ENCODE measurements at regions not wholly inside any gene's neighbourhood (a gene's known extent, or its start where the extent isn't known, plus 50 kb on each side); places are given as distances from the start of the nearest gene placed in this dataset.

GRCh38 chr6:74145931-74146330 lies 449.9 kb downstream of the CD109 start:
- DNase-seq: no peak

DNA sequence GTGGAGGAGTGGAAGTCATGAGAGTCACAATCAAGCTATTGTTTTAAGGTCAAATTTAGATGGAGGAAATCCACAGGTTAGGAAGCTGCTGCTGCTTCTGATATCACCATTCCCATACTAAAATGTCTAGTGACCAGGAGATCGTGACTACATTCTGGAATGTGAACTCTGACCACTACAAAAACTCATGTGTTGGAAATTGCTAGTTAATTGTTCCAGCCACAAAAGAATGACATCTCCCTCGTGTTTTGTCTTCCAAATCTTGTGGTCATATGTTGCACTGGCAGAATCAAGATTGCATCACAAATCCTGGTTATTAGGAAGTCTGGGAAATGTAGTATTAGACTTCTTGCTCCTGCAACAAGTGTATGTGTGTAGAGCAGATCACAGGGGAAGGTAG lies 441.9 kb downstream of the CD109 start:
- DNase-seq: no peak

GRCh38 chr6:74134327-74134726 lies 438.3 kb downstream of the CD109 start:
- DNase-seq: no peak

DNA sequence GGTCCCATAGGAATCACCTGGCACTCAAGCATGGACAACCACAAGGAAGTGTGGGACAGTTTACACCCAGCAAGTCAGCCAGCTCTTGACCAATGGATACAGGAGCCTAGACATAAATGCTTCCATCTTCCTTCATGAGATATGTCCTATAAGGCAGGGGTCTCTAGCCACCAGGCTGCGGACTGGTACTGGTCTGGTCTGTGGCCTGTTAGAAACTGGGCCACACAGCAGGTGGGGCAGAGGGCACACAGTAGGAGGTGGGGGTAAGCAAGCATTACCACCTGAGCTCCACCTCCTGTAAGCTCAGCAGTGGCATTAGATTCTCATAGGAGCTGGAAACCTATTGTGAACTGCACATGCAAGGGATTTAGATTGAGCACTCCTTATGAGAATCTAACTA lies 437.1 kb downstream of the CD109 start:
- no peak for DNase-seq

DNA sequence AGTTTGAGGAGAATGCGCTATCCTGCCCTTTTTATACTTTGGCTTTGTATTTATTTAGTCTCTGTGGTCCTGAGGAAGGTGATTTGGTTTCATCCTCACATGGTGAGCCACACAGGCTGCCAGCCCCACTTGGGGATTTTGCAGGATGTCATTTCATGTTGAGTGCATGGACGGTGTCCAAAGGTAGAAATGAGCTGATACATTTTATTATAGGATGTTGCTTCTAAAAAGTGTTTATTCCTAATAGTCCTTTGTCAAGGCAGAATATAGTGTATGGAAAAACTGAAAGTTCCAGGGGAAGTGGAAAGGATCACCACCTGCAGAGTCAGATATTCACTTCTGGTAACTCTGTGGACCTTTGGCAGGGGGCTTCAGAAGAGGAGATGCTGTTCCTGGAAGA lies 434.6 kb downstream of the CD109 start:
- no peak for DNase-seq

- DNase-seq: no peak
These were observed 432.5 kb downstream of the CD109 start for GRCh38 chr6:74128536-74128935.

DNA sequence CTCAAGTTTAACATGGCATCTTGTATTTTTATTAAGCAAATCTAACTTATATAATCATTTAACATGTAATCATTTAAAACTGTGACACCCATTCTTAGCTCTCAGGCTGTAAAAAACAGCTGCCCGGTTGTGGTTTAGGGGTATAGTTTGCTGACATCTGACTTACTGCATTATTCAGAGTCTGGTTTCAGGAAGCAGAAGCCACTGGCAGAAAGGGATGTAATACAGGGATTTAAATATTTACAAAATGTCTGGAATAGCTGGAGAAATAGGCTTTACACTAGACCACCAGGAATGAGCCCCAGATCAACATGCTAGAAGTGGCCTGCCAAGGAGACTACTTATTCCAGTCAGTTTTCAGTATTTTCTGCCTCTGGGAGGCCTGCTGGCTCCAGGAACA lies 421.1 kb downstream of the CD109 start:
- no peak for DNase-seq

DNA sequence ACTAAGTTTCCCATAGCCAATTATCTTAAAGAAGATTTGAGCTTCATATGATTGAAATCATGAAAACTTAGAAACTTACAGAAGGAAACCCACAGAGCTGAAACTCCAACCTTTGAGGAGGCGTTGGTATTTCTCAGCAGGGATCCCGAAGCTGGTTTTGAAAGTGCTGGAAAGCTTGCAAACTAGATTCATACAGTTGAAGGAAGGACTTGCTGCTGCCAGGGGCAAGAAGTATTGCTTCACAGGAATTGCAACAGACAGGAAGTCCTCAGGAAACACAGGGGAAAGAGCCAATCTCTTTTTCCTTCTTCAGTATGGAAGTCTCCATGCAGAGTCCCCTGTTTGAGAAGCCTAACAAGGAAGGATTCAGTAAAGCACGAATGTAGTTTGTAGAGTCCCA lies 419.7 kb downstream of the CD109 start:
- no peak for DNase-seq

GRCh38 chr6:74114428-74114827 lies 418.4 kb downstream of the CD109 start:
- DNase-seq: no peak

DNA sequence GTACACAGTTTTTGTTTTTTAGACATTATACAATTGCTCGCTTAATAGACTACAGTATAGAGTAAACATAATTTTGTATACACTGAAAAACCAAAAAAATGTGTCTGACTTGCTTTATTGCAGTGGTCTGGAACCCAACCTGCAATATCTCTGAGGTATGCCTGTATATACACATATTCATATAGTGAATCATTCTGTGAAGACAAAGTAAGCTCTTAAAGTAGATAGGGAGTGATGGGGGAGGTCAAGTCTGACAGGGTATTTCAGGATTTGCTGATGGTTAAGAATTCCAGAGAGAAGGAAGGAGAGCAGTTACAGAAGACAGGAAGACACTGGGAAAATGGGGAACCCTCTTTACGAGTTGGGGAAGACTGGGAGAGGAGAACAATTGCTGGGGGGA lies 417.9 kb downstream of the CD109 start:
- DNase-seq: no peak

GRCh38 chr6:74103417-74103816 lies 407.4 kb downstream of the CD109 start:
- DNase-seq: no peak

DNA sequence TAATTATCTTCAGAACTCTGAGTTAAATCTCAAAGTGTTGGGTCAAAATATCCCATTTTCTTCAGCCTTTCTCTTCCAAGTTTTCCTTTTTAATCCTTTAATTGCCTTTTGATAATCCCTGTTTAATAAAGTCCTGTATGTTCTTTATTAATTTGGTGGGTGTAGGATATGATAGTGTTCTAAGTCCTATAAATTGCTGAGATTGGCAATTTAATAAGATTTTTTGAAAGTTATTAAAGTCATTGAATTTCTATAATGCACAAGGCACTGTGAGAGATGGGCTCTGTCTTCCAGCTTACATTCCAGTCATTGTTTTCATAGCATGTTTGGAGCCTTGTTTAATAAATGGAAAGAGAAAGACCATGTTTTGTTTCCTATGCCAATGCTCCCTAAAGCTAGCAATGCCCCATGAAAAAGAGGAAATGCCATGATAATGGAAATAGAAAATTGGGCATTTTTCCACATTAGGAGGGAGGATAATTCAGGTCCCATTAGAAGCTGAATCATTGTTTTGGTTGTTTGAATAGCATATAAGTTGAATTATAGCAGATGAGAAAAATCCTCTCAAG lies 404.8 kb downstream of the CD109 start:
- DNase-seq: no peak

GRCh38 chr6:74096329-74096728 lies 400.3 kb downstream of the CD109 start:
- DNase-seq: no peak

DNA sequence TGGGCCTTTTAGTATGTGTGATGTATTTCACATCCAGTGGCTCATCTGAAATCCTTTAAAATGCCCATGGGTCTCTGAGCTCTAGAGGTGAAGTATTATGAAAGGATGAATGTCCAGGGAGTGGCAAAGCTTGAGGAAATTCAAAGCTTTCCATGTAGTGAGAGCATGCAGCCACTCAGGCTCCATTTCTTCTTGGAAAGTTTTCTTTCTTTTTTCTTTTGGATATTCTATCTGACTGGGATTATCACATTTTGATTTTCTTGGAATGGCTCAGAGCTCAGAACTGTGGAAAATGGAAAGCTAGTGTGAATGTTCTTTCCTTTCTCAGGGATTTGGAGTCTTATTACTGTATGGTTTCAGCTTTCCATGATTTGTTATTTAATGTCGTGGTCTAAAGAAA lies 397.4 kb downstream of the CD109 start:
- no peak for DNase-seq

DNA sequence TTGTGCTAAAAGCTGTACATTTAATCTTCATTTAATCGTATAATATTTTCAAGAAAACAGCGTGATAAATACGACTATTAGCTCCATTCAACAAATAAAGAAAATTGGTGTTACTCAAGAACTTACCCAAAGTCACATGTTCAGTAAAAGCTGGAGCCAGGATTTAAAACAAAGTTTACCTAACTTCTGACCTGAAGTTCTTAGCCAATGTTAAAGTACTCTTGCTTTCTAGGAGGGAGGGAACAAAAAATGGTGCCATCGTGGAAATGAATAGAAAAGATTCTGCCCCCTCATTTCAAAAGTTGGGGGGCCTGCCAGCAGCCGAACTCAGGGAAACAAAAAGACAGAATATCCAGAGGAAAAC lies 395.8 kb downstream of the CD109 start:
- DNase-seq: no peak

GRCh38 chr6:74091136-74091793 lies 395.3 kb downstream of the CD109 start:
- DNase-seq: peak; percentile 21

- DNase-seq: no peak
These were observed 391.9 kb downstream of the CD109 start for GRCh38 chr6:74087899-74088298.

DNA sequence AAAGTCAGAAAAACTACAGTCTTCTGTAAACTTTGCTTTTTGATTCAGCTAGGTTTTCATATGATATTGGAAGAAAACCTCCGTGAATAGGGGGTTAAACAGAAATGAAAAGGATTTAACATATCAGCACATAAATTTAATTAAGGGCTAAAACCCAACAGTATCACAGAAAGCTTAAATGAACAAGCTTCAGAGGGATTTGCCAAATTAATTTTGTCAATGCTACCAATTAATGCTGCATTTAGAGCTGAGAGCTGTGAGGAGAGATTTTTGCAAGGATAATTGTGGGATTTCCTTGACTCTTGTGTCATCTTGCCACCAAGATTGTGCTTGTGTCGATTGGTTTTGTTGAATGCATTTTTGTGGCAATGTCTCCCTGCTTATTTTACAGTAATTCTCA lies 379.9 kb downstream of the CD109 start:
- no peak for DNase-seq

DNA sequence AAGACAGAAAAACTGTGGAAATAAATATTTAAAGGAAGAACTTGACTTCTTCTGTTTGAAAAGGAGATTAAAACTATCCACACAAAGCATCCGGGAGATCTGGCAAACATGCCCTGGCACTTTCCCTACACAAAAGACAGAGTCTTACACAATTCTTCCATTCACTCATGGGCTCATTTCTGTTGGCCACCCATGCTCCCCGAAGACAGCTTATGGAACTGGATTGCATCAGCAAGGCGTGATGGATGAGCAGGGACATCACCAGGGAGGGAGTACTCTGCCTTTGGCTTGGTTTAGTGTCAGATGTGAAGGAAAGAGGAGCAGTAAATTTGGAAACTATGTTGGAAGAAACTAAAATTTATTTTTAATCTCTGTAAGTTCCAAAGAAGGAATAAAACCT lies 379.3 kb downstream of the CD109 start:
- no peak for DNase-seq

DNA sequence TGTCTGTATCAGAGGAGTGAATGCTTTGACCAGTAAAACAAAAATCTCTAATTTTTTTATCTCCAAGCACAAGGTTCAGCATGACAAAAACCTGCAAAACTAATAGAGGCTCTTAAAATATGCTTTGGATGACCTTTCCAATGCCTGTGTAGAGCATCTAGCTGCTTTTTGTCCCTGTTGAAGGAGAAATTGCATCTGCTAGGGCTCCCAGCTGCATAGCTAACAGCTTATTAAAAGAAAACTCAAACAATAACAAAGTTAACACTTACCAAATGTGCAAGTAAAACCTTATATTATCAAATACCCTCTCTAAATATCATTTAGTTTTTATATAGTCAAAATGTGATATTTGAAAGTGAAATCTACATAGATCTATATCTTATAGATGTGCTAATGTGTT lies 378.6 kb downstream of the CD109 start:
- no peak for DNase-seq

GRCh38 chr6:74073999-74074398 lies 378.0 kb downstream of the CD109 start:
- no peak for DNase-seq

GRCh38 chr6:74073429-74073828 lies 377.4 kb downstream of the CD109 start:
- DNase-seq: no peak

DNA sequence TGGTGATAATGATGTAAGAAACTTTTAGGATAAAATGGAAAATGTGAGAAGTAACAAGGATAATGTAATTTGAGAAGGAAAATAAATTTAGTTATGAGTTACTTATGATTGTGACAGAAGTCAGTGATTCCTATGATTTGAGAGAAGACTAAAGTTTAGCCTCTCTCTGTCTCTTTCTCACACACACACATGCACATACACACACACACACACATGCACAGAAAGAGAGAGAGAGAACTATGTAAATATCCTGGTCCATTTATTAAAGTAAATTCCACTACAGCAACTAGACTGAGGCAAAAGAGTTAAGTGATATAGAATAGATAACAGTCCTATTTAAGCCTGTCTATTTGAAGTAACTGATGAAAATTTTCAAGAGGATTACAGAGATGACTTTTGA lies 375.2 kb downstream of the CD109 start:
- DNase-seq: no peak

GRCh38 chr6:74070711-74071110 lies 374.7 kb downstream of the CD109 start:
- DNase-seq: no peak

GRCh38 chr6:74070091-74070490 lies 374.1 kb downstream of the CD109 start:
- DNase-seq: no peak

Measured in NCI-H187 treated with DMSO at 0.1 percent for 48 hours (cell line).